ENCODE measurements at regions not wholly inside any gene's neighbourhood (a gene's known extent, or its start where the extent isn't known, plus 50 kb on each side); places are given as distances from the start of the nearest gene placed in this dataset.

DNA sequence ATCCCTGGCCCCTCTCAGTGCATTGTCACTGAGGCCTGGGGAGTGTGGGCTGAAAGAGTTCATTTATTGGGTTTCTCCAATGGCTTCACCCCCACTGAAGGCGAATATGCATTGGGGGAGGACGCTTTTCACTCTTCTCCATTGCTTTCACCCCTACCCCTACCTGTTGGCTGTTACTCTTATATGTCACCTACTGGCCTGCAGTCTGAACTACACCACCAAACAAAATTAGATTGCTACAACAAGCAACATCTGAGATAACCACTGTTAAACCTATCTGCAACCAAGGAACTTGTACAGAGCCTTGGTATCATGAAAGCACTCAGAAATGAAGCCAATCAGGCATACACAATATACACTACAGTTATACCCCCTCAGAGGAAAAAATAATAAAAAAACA, 203.7 kb downstream of the REEP3 start:
- TF ChIP-seq CTCF (IDR thresholded peaks at IDR 0.05; ENCODE audit: insufficient read depth, low read length, poor library complexity, severe bottlenecking) (no peak), EZH2phosphoT487 (conservative IDR thresholded peaks at IDR 0.05; ENCODE audit: low read length) (no peak)
